Skeletal muscle tissue (tissue), 3 donors: ENCODE measurements at regions not wholly inside any gene's neighbourhood (a gene's known extent, or its start where the extent isn't known, plus 50 kb on each side); places are given as distances from the start of the nearest gene placed in this dataset.
"Not testable (repeated sequence)": the region's sequence is repeated elsewhere in the genome, so short reads cannot be mapped to it uniquely, and the experiment has no call there.

ENCODE experiments used
- H3K27ac ChIP-seq: one replicate; pipeline ENCODE4 v1.7.0; 2013; ENCODE audit warnings: mild to moderate bottlenecking, low read depth, low read length, inconsistent platforms
- H3K27me3 ChIP-seq, 3 donors: one replicate each; pipeline ENCODE4 v1.7.0; 2013; ENCODE audit warnings: low read length in 3 of 3; ENCODE audit not compliant: control insufficient read depth in 3 of 3, insufficient read depth in 3 of 3
- H3K36me3 ChIP-seq, 3 donors: one replicate each; pipeline ENCODE4 v1.7.0; 2013; ENCODE audit warnings: low read length in 3 of 3; ENCODE audit not compliant: control insufficient read depth in 3 of 3, insufficient read depth in 3 of 3
- H3K4me1 ChIP-seq, 3 donors: one replicate each; pipeline ENCODE4 v1.7.0; 2013; ENCODE audit warnings: low read length in 3 of 3, mild to moderate bottlenecking in 3 of 3; ENCODE audit not compliant: control insufficient read depth in 3 of 3, insufficient read depth in 3 of 3
- H3K4me3 ChIP-seq, 3 donors: one replicate each; pipeline ENCODE4 v1.7.0; 2013; ENCODE audit warnings: low read length in 3 of 3
- H3K9ac ChIP-seq, 3 donors: one replicate each; pipeline ENCODE4 v1.7.0; 2013; ENCODE audit warnings: low read length in 3 of 3, mild to moderate bottlenecking in 3 of 3, moderate library complexity in 2 of 3, low read depth in 1 of 3
- H3K9me3 ChIP-seq, 3 donors: one replicate each; pipeline ENCODE4 v1.7.0; 2013; ENCODE audit warnings: low read length in 3 of 3; ENCODE audit not compliant: control insufficient read depth in 3 of 3
- donor health status: Osteomylitis.

- no peaks in the 10 kb centered on the region for H3K4me1 ChIP-seq
- no peak overlapping the region for H3K27ac ChIP-seq
- H3K9ac ChIP-seq, result no peak overlapping the region
- H3K9me3 ChIP-seq, result no peaks in the 10 kb centered on the region
- H3K36me3 ChIP-seq, result no peaks in the 10 kb centered on the region
- H3K4me3 ChIP-seq, result no peak overlapping the region
- H3K27me3 ChIP-seq, result no peaks in the 10 kb centered on the region
Observed at GRCh38 chr2:36302911-36303310, 52.7 kb upstream of the CRIM1 start.

- Histone ChIP-seq H3K9ac (no peak overlapping the region), H3K4me3 (no peak overlapping the region), H3K36me3 (no peaks in the 10 kb centered on the region)
Observed at GRCh38 chr2:36301843-36302242, 53.7 kb upstream of the CRIM1 start.

GRCh38 chr2:36300697-36301096, 54.9 kb upstream of the CRIM1 start:
- Histone ChIP-seq H3K9ac (no peak overlapping the region), H3K27me3 (no peaks in the 10 kb centered on the region), H3K9me3 (no peaks in the 10 kb centered on the region), H3K4me3 (no peak overlapping the region), H3K36me3 (no peaks in the 10 kb centered on the region), H3K4me1 (no peaks in the 10 kb centered on the region), H3K27ac (no peak overlapping the region)

More at GRCh38 chr2:36301843-36302242, 53.7 kb upstream of the CRIM1 start:
- no peak overlapping the region for H3K27ac ChIP-seq
- no peaks in the 10 kb centered on the region for H3K9me3 ChIP-seq
- H3K27me3 ChIP-seq, result no peaks in the 10 kb centered on the region
- H3K4me1 ChIP-seq, result no peaks in the 10 kb centered on the region

GRCh38 chr2:36296798-36297197, 58.8 kb upstream of the CRIM1 start:
- no peaks in the 10 kb centered on the region for H3K27me3 ChIP-seq
- H3K36me3 ChIP-seq, result no peaks in the 10 kb centered on the region
- H3K27ac ChIP-seq, result no peak overlapping the region
- H3K9me3 ChIP-seq, result no peaks in the 10 kb centered on the region
- no peak overlapping the region for H3K9ac ChIP-seq
- H3K4me3 ChIP-seq, result no peak overlapping the region
- no peaks in the 10 kb centered on the region for H3K4me1 ChIP-seq

GRCh38 chr2:36294316-36294721, 61.3 kb upstream of the CRIM1 start:
- no peak overlapping the region for H3K27ac ChIP-seq
- H3K9ac ChIP-seq, result no peak overlapping the region
- no peaks in the 10 kb centered on the region for H3K36me3 ChIP-seq
- H3K9me3 ChIP-seq, result no peaks in the 10 kb centered on the region
- no peaks in the 10 kb centered on the region for H3K27me3 ChIP-seq
- no peaks in the 10 kb centered on the region for H3K4me1 ChIP-seq
- no peak overlapping the region for H3K4me3 ChIP-seq

- H3K4me3 ChIP-seq, result no peak overlapping the region
- H3K9me3 ChIP-seq, result no peaks in the 10 kb centered on the region
- H3K9ac ChIP-seq, result no peak overlapping the region
- H3K27me3 ChIP-seq, result no peaks in the 10 kb centered on the region
- no peaks in the 10 kb centered on the region for H3K4me1 ChIP-seq
- no peaks in the 10 kb centered on the region for H3K36me3 ChIP-seq
- no peak overlapping the region for H3K27ac ChIP-seq
Observed at GRCh38 chr2:36290306-36290856, 65.2 kb upstream of the CRIM1 start.

GRCh38 chr2:36289731-36290130, 65.8 kb upstream of the CRIM1 start:
- no peaks in the 10 kb centered on the region for H3K36me3 ChIP-seq
- no peaks in the 10 kb centered on the region for H3K9me3 ChIP-seq
- H3K4me3 ChIP-seq, result no peak overlapping the region
- no peaks in the 10 kb centered on the region for H3K4me1 ChIP-seq
- no peak overlapping the region for H3K9ac ChIP-seq
- H3K27me3 ChIP-seq, result no peaks in the 10 kb centered on the region
- H3K27ac ChIP-seq, result no peak overlapping the region

- no peak overlapping the region for H3K4me3 ChIP-seq
- no peak overlapping the region for H3K9ac ChIP-seq
- H3K9me3 ChIP-seq, result no peaks in the 10 kb centered on the region
- no peak overlapping the region for H3K27ac ChIP-seq
- no peaks in the 10 kb centered on the region for H3K4me1 ChIP-seq
- no peaks in the 10 kb centered on the region for H3K36me3 ChIP-seq
- no peaks in the 10 kb centered on the region for H3K27me3 ChIP-seq
Observed at GRCh38 chr2:36287363-36288275, 68.0 kb upstream of the CRIM1 start.

- not testable (repeated sequence) for H3K9me3 ChIP-seq, H3K4me1 ChIP-seq, H3K9ac ChIP-seq, H3K36me3 ChIP-seq, H3K27ac ChIP-seq, H3K27me3 ChIP-seq, H3K4me3 ChIP-seq
Observed at GRCh38 chr2:36279506-36279905, 76.1 kb upstream of the CRIM1 start.

GRCh38 chr2:36277881-36278523, 77.6 kb upstream of the CRIM1 start:
- H3K36me3 ChIP-seq, result no peaks in the 10 kb centered on the region
- no peak overlapping the region for H3K27ac ChIP-seq
- no peaks in the 10 kb centered on the region for H3K4me1 ChIP-seq
- no peaks in the 10 kb centered on the region for H3K27me3 ChIP-seq
- H3K9me3 ChIP-seq, result no peaks in the 10 kb centered on the region
- H3K4me3 ChIP-seq, result no peak overlapping the region
- H3K9ac ChIP-seq, result no peak overlapping the region
